GM23338 (cell line): ENCODE measurements at regions not wholly inside any gene's neighbourhood (a gene's known extent, or its start where the extent isn't known, plus 50 kb on each side); places are given as distances from the start of the nearest gene placed in this dataset.

Experiments used
- CREB1 ChIP-seq: fragments of 250-450 bp; sonication (Bioruptor Pico); IDR thresholded peaks from 2 replicates; pipeline ENCODE4 v1.5.0; 2020; ENCODE audit warnings: low read depth, mild to moderate bottlenecking, moderate library complexity
- CTCF ChIP-seq, 2 experiments: fragments of 200-600 bp in 1 of 2; sonication (generic) in 1 of 2; conservative IDR thresholded peaks; 2 replicates each; pipeline versions ENCODE4 v1.5.1 to v1.6.1; 2016 to 2017; ENCODE audit warnings: antibody characterized with exemption in 2 of 2, low read depth in 2 of 2, mild to moderate bottlenecking in 2 of 2, moderate library complexity in 1 of 2
- EZH2 ChIP-seq: fragments of 200-600 bp; sonication (generic); IDR thresholded peaks from one replicate; pipeline ENCODE4 v1.8.0; 2017; ENCODE audit warnings: antibody characterized with exemption, mild to moderate bottlenecking, low read depth; ENCODE audit not compliant: unreplicated experiment
- EZH2phosphoT487 ChIP-seq: fragments of 200-600 bp; sonication (generic); IDR thresholded peaks from one replicate; pipeline ENCODE4 v1.8.1; 2018; ENCODE audit warnings: antibody characterized with exemption; ENCODE audit not compliant: unreplicated experiment
- JUNB ChIP-seq: IDR thresholded peaks from one replicate; pipeline ENCODE4 v1.6.1; 2016; ENCODE audit warnings: antibody characterized with exemption; ENCODE audit not compliant: unreplicated experiment
- POLR2AphosphoS5 ChIP-seq: IDR thresholded peaks from 2 replicates; pipeline ENCODE4 v1.6.1; 2016; ENCODE audit warnings: antibody characterized with exemption, low read depth
- REST ChIP-seq: IDR thresholded peaks from one replicate; pipeline ENCODE4 v1.6.1; 2018; ENCODE audit warnings: antibody characterized with exemption; ENCODE audit not compliant: unreplicated experiment
- STAT1 ChIP-seq: IDR thresholded peaks from one replicate; pipeline ENCODE4 v1.6.1; 2016; ENCODE audit warnings: antibody characterized with exemption; ENCODE audit not compliant: unreplicated experiment
- ZNF114 ChIP-seq: fragments of 250-450 bp; sonication (Bioruptor Pico); IDR thresholded peaks from 2 replicates; pipeline ENCODE4 v1.5.0; 2020; ENCODE audit warnings: mild to moderate bottlenecking, moderate library complexity
- ZNF331 ChIP-seq: fragments of 250-450 bp; sonication (Bioruptor Pico); IDR thresholded peaks from 2 replicates; pipeline ENCODE4 v1.5.0; 2020; ENCODE audit warnings: low read depth, mild to moderate bottlenecking, moderate library complexity

- TF ChIP-seq EZH2 (no peak), CTCF (conservative IDR thresholded peaks at IDR 0.05; ENCODE audit: low read depth in 2 of 2) (peak; percentile 44 to 76), REST (no peak), EZH2phosphoT487 (no peak), POLR2AphosphoS5 (no peak), STAT1 (no peak), ZNF114 (CRISPR knock-in tag) (no peak), JUNB (no peak), ZNF331 (CRISPR knock-in tag) (no peak), CREB1 (CRISPR knock-in tag) (no peak)
Observed at GRCh38 chr18:64244571-64244970, 95.7 kb upstream of the LINC00305 start.
